IMR-90 (cell line): ENCODE measurements at regions not wholly inside any gene's neighbourhood (a gene's known extent, or its start where the extent isn't known, plus 50 kb on each side); places are given as distances from the start of the nearest gene placed in this dataset.

Experiments
- BHLHE40 ChIP-seq: fragments of 150-350 bp; IDR thresholded peaks from 2 replicates; pipeline ENCODE4 v1.6.1; 2016; ENCODE audit warnings: mild to moderate bottlenecking, low read depth, low read length
- CEBPB ChIP-seq: IDR thresholded peaks from 2 replicates; pipeline ENCODE4 v1.6.1; 2012; ENCODE audit warnings: low read depth, low read length, improper control_type of control experiment
- CHD1 ChIP-seq: IDR thresholded peaks from 2 replicates; pipeline ENCODE4 v1.6.1; 2012; ENCODE audit warnings: low read depth, low read length, improper control_type of control experiment
- MAFK ChIP-seq: IDR thresholded peaks from 2 replicates; pipeline ENCODE4 v1.6.1; 2012; ENCODE audit warnings: low read depth, low read length, improper control_type of control experiment
- NFE2L2 ChIP-seq: fragments of 150-350 bp; IDR thresholded peaks from 2 replicates; pipeline ENCODE4 v1.6.1; 2016; ENCODE audit warnings: low read depth, mild to moderate bottlenecking, low read length
- POLR2A ChIP-seq: IDR thresholded peaks from 2 replicates; pipeline ENCODE4 v1.6.1; 2012; ENCODE audit warnings: mild to moderate bottlenecking, low read depth, low read length
- RAD21 ChIP-seq: IDR thresholded peaks from 2 replicates; pipeline ENCODE4 v1.6.1; 2012; ENCODE audit warnings: low read length, improper control_type of control experiment
- RCOR1 ChIP-seq: IDR thresholded peaks from 2 replicates; pipeline ENCODE4 v1.6.1; 2012; ENCODE audit warnings: mild to moderate bottlenecking, low read length, improper control_type of control experiment; ENCODE audit not compliant: insufficient replicate concordance
- RFX5 ChIP-seq: IDR thresholded peaks from 2 replicates; pipeline ENCODE4 v1.8.0; 2012; ENCODE audit warnings: low read depth, mild to moderate bottlenecking, low read length, moderate library complexity
- TF ChIP-seq, protein P1 (sequence below): conservative IDR thresholded peaks from 2 replicates; pipeline ENCODE4 v1.5.1; 2012; ENCODE audit warnings: mild to moderate bottlenecking, low read depth, low read length, improper control_type of control experiment
- TF ChIP-seq, protein P2 (sequence below): fragments of 150-350 bp; IDR thresholded peaks from 2 replicates; pipeline ENCODE4 v1.6.1; 2017; ENCODE audit warnings: mild to moderate bottlenecking, antibody characterized with exemption, low read length, low read depth
- TF ChIP-seq, protein P3 (sequence below): fragments of 150-350 bp; IDR thresholded peaks from 2 replicates; pipeline ENCODE4 v1.6.1; 2016; ENCODE audit warnings: low read depth, mild to moderate bottlenecking, low read length, moderate library complexity, borderline replicate concordance

DNA sequence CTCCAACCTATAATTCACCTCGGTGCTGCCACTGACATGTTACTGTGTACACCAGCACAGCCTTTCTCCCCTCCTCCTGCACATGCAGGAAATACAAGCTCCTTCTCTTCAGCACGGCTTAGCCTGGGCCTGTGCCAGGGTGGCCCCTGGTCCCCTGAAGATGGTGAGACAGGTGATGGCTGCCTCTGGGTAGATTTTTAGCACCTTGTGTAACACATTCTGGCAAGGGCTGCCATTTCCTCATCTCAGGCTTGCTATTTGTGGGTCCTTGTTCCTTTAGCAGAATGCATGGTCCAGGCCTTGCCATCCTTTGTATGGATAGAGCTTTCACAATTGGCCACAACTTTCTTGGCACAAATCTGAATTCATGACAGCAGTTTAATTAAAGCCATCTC is 151.3 kb downstream of the CDC5L start:
- no peak for TF ChIP-seq POLR2A
- TF ChIP-seq, protein P1, sequence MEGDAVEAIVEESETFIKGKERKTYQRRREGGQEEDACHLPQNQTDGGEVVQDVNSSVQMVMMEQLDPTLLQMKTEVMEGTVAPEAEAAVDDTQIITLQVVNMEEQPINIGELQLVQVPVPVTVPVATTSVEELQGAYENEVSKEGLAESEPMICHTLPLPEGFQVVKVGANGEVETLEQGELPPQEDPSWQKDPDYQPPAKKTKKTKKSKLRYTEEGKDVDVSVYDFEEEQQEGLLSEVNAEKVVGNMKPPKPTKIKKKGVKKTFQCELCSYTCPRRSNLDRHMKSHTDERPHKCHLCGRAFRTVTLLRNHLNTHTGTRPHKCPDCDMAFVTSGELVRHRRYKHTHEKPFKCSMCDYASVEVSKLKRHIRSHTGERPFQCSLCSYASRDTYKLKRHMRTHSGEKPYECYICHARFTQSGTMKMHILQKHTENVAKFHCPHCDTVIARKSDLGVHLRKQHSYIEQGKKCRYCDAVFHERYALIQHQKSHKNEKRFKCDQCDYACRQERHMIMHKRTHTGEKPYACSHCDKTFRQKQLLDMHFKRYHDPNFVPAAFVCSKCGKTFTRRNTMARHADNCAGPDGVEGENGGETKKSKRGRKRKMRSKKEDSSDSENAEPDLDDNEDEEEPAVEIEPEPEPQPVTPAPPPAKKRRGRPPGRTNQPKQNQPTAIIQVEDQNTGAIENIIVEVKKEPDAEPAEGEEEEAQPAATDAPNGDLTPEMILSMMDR: no peak
- TF ChIP-seq, protein P2, sequence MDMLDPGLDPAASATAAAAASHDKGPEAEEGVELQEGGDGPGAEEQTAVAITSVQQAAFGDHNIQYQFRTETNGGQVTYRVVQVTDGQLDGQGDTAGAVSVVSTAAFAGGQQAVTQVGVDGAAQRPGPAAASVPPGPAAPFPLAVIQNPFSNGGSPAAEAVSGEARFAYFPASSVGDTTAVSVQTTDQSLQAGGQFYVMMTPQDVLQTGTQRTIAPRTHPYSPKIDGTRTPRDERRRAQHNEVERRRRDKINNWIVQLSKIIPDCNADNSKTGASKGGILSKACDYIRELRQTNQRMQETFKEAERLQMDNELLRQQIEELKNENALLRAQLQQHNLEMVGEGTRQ: no peak
- TF ChIP-seq RAD21: no peak
- no peak for TF ChIP-seq NFE2L2
- no peak for TF ChIP-seq BHLHE40
- no peak for TF ChIP-seq CEBPB
- TF ChIP-seq MAFK: no peak
- TF ChIP-seq RFX5: no peak
- TF ChIP-seq CHD1: no peak
- TF ChIP-seq RCOR1: no peak
- TF ChIP-seq, protein P3, sequence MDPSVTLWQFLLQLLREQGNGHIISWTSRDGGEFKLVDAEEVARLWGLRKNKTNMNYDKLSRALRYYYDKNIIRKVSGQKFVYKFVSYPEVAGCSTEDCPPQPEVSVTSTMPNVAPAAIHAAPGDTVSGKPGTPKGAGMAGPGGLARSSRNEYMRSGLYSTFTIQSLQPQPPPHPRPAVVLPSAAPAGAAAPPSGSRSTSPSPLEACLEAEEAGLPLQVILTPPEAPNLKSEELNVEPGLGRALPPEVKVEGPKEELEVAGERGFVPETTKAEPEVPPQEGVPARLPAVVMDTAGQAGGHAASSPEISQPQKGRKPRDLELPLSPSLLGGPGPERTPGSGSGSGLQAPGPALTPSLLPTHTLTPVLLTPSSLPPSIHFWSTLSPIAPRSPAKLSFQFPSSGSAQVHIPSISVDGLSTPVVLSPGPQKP: no peak
